PC-3 (cell line): ENCODE measurements at regions not wholly inside any gene's neighbourhood (a gene's known extent, or its start where the extent isn't known, plus 50 kb on each side); places are given as distances from the start of the nearest gene placed in this dataset.

Source experiments
- CTCF ChIP-seq: fragments of 300-600 bp; sonication (generic); conservative IDR thresholded peaks from 2 replicates; pipeline ENCODE4 v1.5.1; 2017; ENCODE audit warnings: antibody characterized with exemption, low read depth, mild to moderate bottlenecking, low read length
- EZH2phosphoT487 ChIP-seq: fragments of 300-600 bp; sonication (generic); IDR thresholded peaks from 2 replicates; pipeline ENCODE4 v1.6.1; 2018; ENCODE audit warnings: mild to moderate bottlenecking, antibody characterized with exemption, low read length, borderline replicate concordance

- TF ChIP-seq CTCF (no peak), EZH2phosphoT487 (no peak)
Measured at GRCh38 chr5:164466033-164466432, 960.6 kb downstream of the MAT2B start.
